Endodermal cell (in vitro differentiated cells): ENCODE measurements at regions not wholly inside any gene's neighbourhood (a gene's known extent, or its start where the extent isn't known, plus 50 kb on each side); places are given as distances from the start of the nearest gene placed in this dataset.

Experiments
- DNase-seq: peaks from one replicate; pipeline ENCODE4 v3.0.0-alpha.2; 2017
- H3K27ac ChIP-seq: 2 replicates; pipeline ENCODE4 v1.5.1; 2013; ENCODE audit warnings: mild to moderate bottlenecking, low read depth, low read length, moderate library complexity
- H3K27me3 ChIP-seq: 2 replicates; pipeline ENCODE4 v1.6.1; 2013; ENCODE audit warnings: mild to moderate bottlenecking, low read length, moderate library complexity; ENCODE audit not compliant: insufficient read depth, control insufficient read depth, poor library complexity, severe bottlenecking
- H3K36me3 ChIP-seq: 2 replicates; pipeline ENCODE4 v1.7.0; 2013; ENCODE audit warnings: mild to moderate bottlenecking, low read length, moderate library complexity; ENCODE audit not compliant: control insufficient read depth, insufficient read depth
- H3K4me1 ChIP-seq: one replicate; pipeline ENCODE4 v1.7.0; 2013; ENCODE audit warnings: low read length; ENCODE audit not compliant: control insufficient read depth, insufficient read depth
- H3K4me3 ChIP-seq: 2 replicates; pipeline ENCODE4 v1.5.1; 2013; ENCODE audit warnings: mild to moderate bottlenecking, low read length, moderate library complexity
- H3K9ac ChIP-seq: 2 replicates; pipeline ENCODE4 v1.6.1; 2013; ENCODE audit warnings: mild to moderate bottlenecking, low read length, moderate library complexity; ENCODE audit not compliant: poor library complexity, severe bottlenecking; ENCODE audit errors: extremely low read depth
- H3K9me3 ChIP-seq: 2 replicates; pipeline ENCODE4 v1.6.1; 2013; ENCODE audit warnings: mild to moderate bottlenecking, low read length, moderate library complexity; ENCODE audit not compliant: control insufficient read depth
- H3K27ac Mint-ChIP-seq: 2 replicates; pipeline ENCODE4 v1.8.0; 2020; ENCODE audit warnings: mixed read lengths
- H3K27me3 Mint-ChIP-seq: 2 replicates; pipeline ENCODE4 v1.8.0; 2021; ENCODE audit warnings: mild to moderate bottlenecking, mixed read lengths; ENCODE audit not compliant: insufficient read depth
- H3K36me3 Mint-ChIP-seq: 2 replicates; pipeline ENCODE4 v1.8.0; 2020; ENCODE audit warnings: low read depth, mixed read lengths
- H3K4me1 Mint-ChIP-seq: 2 replicates; pipeline ENCODE4 v1.8.0; 2020; ENCODE audit warnings: mixed read lengths
- H3K4me3 Mint-ChIP-seq: 2 replicates; pipeline ENCODE4 v1.8.0; 2020; ENCODE audit warnings: mild to moderate bottlenecking, moderate library complexity, mixed read lengths
- H3K9me3 Mint-ChIP-seq: 2 replicates; pipeline ENCODE4 v1.8.0; 2020; ENCODE audit warnings: mild to moderate bottlenecking, mixed read lengths
- WGBS, 2 experiments: methylation state at CpG; one replicate each; pipeline versions ENCODE4 v1.1.5 to v1.1.7; 2013; ENCODE audit warnings: missing lambda C conversion rate in 2 of 2, mixed read lengths in 1 of 2; ENCODE audit not compliant: insufficient coverage in 1 of 2, insufficient read length in 1 of 2; 5-methylcytosine and 5-hydroxymethylcytosine counted together
- TF ChIP-seq, protein P1 (sequence below): fragments of 200-600 bp; sonication (generic); conservative IDR thresholded peaks from 2 replicates; pipeline ENCODE4 v1.5.0; 2021; ENCODE audit warnings: antibody characterized with exemption, mild to moderate bottlenecking

DNA sequence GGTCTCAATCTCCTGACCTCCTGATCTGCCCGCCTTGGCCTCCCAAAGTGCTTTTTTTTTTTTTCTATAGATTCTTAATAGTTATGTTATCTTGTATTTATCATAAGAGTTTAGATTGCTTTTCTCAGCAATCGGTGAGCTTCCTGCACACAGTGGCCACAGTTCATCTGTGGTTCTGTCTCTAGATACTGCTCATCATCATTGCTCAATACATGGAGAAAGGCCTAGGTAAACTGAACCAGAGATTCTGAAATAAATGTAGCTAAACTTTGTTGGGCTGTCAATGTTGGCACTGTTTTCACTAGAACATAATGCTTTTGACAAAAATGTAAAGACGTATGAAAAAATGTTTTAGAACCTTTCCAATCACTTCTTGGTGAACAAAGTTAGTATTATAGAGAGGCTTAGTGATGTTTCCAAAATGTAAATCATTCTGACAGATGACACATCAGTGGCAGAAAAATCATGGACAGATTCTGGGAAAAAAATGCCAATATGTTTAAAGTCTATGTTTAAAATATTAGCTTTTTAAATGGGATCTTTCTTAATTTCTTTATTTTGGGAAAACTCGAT, 50.0 kb upstream of the LIMCH1 start:
- Histone ChIP-seq H3K27ac (no peak overlapping the region), H3K9ac (no peak overlapping the region), H3K4me1 (peaks cover 5% of the 10 kb centered on the region), H3K9me3 (peaks cover 8% of the 10 kb centered on the region), H3K27me3 (peaks cover 4% of the 10 kb centered on the region), H3K4me3 (no peak overlapping the region), H3K36me3 (no peaks in the 10 kb centered on the region)
- Mint-ChIP-seq H3K4me1 (peaks cover 8% of the 10 kb centered on the region), H3K27ac (no peak overlapping the region), H3K36me3 (peaks cover 6% of the 10 kb centered on the region), H3K4me3 (no peak overlapping the region), H3K9me3 (peaks cover 26% of the 10 kb centered on the region), H3K27me3 (peaks cover 6% of the 10 kb centered on the region)
- no peak for DNase-seq
- TF ChIP-seq, protein P1, sequence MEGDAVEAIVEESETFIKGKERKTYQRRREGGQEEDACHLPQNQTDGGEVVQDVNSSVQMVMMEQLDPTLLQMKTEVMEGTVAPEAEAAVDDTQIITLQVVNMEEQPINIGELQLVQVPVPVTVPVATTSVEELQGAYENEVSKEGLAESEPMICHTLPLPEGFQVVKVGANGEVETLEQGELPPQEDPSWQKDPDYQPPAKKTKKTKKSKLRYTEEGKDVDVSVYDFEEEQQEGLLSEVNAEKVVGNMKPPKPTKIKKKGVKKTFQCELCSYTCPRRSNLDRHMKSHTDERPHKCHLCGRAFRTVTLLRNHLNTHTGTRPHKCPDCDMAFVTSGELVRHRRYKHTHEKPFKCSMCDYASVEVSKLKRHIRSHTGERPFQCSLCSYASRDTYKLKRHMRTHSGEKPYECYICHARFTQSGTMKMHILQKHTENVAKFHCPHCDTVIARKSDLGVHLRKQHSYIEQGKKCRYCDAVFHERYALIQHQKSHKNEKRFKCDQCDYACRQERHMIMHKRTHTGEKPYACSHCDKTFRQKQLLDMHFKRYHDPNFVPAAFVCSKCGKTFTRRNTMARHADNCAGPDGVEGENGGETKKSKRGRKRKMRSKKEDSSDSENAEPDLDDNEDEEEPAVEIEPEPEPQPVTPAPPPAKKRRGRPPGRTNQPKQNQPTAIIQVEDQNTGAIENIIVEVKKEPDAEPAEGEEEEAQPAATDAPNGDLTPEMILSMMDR, result no peak
- WGBS, 2 experiments, result 95 to 100% methylated on average over 1 to 2 of the region's 4 CpGs
